Panc1 (cell line): ENCODE measurements at regions not wholly inside any gene's neighbourhood (a gene's known extent, or its start where the extent isn't known, plus 50 kb on each side); places are given as distances from the start of the nearest gene placed in this dataset.

Experiments used
- CTCF ChIP-seq: fragments of 450-650 bp; IDR thresholded peaks from 2 replicates; pipeline ENCODE4 v1.5.1; 2017; ENCODE audit warnings: mild to moderate bottlenecking
- REST ChIP-seq, 2 experiments: IDR thresholded peaks; 2 replicates each; pipeline ENCODE4 v1.6.1; 2011 to 2012; ENCODE audit warnings: low read depth in 2 of 2, control low read depth in 1 of 2, low read length in 1 of 2, mild to moderate bottlenecking in 1 of 2, moderate library complexity in 1 of 2; ENCODE audit not compliant: insufficient read depth in 1 of 2

GRCh38 chr12:105567061-105567460, 236.6 kb downstream of the C12orf75 start:
- no peak for TF ChIP-seq CTCF
- no peak for TF ChIP-seq REST (IDR thresholded peaks at IDR 0.05; ENCODE audit: insufficient read depth in 1 of 2, low read depth in 2 of 2, low read length in 1 of 2)
